ENCODE measurements at regions not wholly inside any gene's neighbourhood (a gene's known extent, or its start where the extent isn't known, plus 50 kb on each side); places are given as distances from the start of the nearest gene placed in this dataset.

DNA sequence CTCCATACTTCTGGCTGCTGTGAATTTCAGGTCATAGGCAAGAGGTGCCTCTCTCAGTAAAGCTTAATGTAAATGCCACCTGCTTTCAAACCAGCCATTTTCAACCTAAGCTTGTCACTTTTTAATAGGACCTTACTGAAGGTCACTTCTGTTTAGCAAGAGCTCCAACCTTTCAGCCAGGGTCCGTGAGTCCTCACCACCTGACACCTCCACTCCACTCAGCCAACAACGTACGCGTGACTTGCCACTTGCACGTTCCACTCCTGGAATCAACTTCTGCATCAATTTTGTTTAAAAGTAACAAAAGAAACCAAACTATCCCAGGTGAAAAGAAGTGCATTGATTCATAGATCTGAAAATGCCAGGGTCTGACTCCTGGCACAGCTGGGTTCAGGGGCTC, 114.4 kb downstream of the TRIM29 start:
- Histone ChIP-seq H3K9me3 (no peaks in the 10 kb centered on the region; the same call in 1 of the 2 replicates), H3K27me3 (peaks cover 11% of the 10 kb centered on the region), H3K4me3 (no peak overlapping the region), H3K36me3 (no peaks in the 10 kb centered on the region)
- no peak for DNase-seq

DNA sequence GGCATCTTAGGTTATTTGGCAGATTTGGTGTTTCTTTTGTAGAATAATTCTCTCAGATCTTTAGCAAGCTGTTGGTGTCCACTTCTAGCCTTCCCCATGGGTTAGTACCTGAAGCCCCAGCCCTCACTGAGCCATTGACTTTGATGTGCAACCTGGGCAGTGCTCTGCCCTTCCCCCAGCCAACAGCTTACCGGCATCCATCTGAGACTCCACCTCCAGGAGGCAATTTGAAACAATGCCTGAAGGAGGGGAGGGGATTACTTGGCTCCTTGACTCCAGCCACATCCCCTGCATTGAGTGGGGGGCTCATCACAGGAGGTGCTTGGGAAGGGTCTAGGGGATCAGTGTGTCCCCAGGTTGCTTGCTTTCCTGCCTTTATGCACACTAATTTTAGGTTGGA, 114.8 kb downstream of the TRIM29 start:
- Histone ChIP-seq H3K36me3 (no peaks in the 10 kb centered on the region), H3K27me3 (peaks cover 11% of the 10 kb centered on the region), H3K9me3 (no peaks in the 10 kb centered on the region; the same call in 1 of the 2 replicates), H3K4me3 (no peak overlapping the region)
- no peak for DNase-seq

- no peak for DNase-seq
- no peak overlapping the region for H3K4me3 ChIP-seq
- no peaks in the 10 kb centered on the region for H3K36me3 ChIP-seq
- H3K9me3 ChIP-seq = no peaks in the 10 kb centered on the region; the same call in 1 of the 2 replicates
- H3K27me3 ChIP-seq = peaks cover 10% of the 10 kb centered on the region
Observed at GRCh38 chr11:120022617-120023016, 115.3 kb downstream of the TRIM29 start.

DNA sequence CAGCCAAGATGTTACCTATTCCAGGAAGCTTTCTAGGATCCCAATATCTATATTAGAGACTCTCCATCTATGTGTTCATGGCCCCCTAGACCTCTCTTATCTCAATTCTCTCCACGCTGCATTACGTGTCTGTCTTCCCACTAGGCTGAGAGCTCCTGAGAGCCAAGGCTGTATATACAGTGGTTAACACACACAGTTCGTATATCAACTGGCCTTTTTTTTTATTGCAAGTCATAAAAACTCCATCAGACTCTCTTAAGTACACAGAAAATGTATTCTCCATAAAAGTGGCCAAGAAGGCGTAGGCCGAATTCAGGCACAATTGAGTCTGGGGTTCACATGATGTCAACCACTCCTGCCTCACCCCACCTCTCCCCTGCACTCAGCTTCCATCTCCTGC, 115.9 kb downstream of the TRIM29 start:
- Histone ChIP-seq H3K4me3 (no peak overlapping the region), H3K9me3 (no peaks in the 10 kb centered on the region; the same call in 1 of the 2 replicates), H3K36me3 (no peaks in the 10 kb centered on the region), H3K27me3 (peaks cover 3% of the 10 kb centered on the region)
- no peak for DNase-seq

GRCh38 chr11:120021391-120021953, 116.4 kb downstream of the TRIM29 start:
- H3K36me3 ChIP-seq = no peaks in the 10 kb centered on the region
- no peaks in the 10 kb centered on the region; the same call in 1 of the 2 replicates for H3K27me3 ChIP-seq
- no peak for DNase-seq
- no peaks in the 10 kb centered on the region; the same call in 1 of the 2 replicates for H3K9me3 ChIP-seq
- no peak overlapping the region for H3K4me3 ChIP-seq

DNA sequence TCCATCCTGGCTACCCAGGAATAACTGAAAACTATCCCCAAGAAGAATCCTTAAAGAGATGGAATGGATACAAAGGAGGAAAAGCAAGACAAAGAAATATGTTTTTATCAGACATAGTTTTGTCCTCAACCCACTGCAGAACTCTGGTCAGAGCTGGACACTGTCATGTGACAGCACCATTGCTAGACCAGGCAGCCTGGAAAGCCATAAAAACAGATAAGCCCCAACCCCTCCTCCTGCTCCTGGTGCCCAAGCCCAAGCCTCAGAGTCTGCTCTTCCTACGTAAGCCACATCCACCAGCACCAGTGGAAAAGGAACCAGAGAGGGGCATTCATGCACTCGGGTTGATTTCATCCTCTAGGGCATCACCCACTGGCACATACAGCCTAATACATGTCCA, 116.9 kb downstream of the TRIM29 start:
- DNase-seq = no peak
- Histone ChIP-seq H3K4me3 (no peak overlapping the region), H3K36me3 (no peaks in the 10 kb centered on the region), H3K9me3 (no peaks in the 10 kb centered on the region), H3K27me3 (no peaks in the 10 kb centered on the region; the same call in 1 of the 2 replicates)

- DNase-seq = no peak
- Histone ChIP-seq H3K4me3 (no peak overlapping the region), H3K36me3 (no peaks in the 10 kb centered on the region), H3K9me3 (no peaks in the 10 kb centered on the region), H3K27me3 (peaks cover 1% of the 10 kb centered on the region; the same call in 1 of the 2 replicates)
Observed at GRCh38 chr11:120020486-120020885, 117.4 kb downstream of the TRIM29 start.

DNA sequence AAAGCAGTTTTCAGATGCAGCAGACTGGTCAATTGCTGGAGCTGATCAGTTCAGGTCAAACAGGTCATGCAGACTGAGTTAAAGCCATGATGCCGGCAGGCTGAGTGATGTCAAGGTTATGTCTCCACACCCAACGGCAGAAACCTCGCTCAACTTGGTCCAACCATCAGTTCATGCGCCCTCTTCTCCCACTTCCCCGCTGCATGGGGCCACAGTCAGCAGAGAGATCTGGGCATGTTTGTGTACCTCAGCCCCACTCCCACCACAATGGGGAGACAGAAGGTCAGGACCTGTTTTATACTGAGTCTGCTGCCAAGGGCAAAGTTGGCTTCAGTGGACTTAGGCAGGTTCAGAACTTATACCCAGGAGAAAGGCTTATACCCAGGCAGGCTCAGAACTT, 118.7 kb downstream of the TRIM29 start:
- no peak for DNase-seq
- H3K27me3 ChIP-seq = peaks cover 2% of the 10 kb centered on the region; the same call in 1 of the 2 replicates
- H3K4me3 ChIP-seq = no peak overlapping the region
- H3K36me3 ChIP-seq = no peaks in the 10 kb centered on the region
- no peaks in the 10 kb centered on the region for H3K9me3 ChIP-seq

- Histone ChIP-seq H3K27me3 (peaks cover 2% of the 10 kb centered on the region; the same call in 1 of the 2 replicates), H3K9me3 (no peaks in the 10 kb centered on the region), H3K4me3 (no peak overlapping the region)
Observed at GRCh38 chr11:120017582-120018150, 120.2 kb downstream of the TRIM29 start.

GRCh38 chr11:120013325-120014250, 124.3 kb downstream of the TRIM29 start:
- Histone ChIP-seq H3K36me3 (no peaks in the 10 kb centered on the region), H3K9me3 (no peaks in the 10 kb centered on the region), H3K27me3 (peaks cover 2% of the 10 kb centered on the region; the same call in 1 of the 2 replicates), H3K4me3 (no peak overlapping the region)
- peak; percentile 33 for DNase-seq

More at GRCh38 chr11:120017582-120018150, 120.2 kb downstream of the TRIM29 start:
- H3K36me3 ChIP-seq = no peaks in the 10 kb centered on the region
- DNase-seq = no peak

DNA sequence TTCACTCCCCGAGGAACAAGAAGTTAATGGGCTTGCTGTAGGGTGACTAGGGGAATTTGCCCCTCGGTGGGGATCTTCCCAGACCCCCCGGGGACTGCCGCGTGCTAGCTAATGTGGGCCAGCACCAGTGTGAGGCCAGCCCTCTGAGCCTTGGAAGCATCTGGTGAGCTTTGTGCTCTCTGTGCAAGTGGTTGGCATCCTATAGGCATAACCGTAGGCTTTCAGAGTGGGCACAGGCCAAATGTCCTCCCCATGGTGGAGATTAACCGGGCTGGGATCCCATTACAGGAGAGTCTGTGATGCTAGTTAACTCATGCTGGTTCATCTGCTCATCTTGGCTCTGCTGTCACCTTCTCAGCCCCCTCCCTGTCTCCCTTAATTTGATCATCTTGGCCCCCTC, 125.7 kb downstream of the TRIM29 start:
- Histone ChIP-seq H3K9me3 (no peaks in the 10 kb centered on the region), H3K27me3 (peaks cover 2% of the 10 kb centered on the region; the same call in 1 of the 2 replicates), H3K36me3 (no peaks in the 10 kb centered on the region), H3K4me3 (no peak overlapping the region)
- no peak for DNase-seq

DNA sequence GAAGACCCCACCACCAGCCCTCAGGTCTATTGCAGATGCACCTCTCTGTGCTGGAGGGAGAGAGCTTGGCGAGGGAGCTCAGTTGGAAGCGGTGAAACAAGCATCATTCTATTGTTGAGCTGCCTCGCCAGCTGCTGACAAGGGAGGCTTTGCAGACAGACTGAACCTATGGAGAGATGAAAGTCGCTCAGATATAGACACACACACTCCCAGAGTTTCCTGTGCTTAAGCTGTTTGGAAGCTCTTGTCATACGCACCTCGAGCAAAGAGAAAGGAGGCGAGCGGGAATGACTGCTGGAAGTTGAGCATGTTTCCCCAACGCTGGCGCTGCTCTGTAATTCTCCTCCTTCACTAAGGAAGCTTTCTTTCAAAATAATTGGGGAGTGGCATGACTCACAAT, 126.1 kb downstream of the TRIM29 start:
- Histone ChIP-seq H3K36me3 (no peaks in the 10 kb centered on the region), H3K27me3 (peaks cover 2% of the 10 kb centered on the region; the same call in 1 of the 2 replicates), H3K9me3 (no peaks in the 10 kb centered on the region), H3K4me3 (no peak overlapping the region)
- no peak for DNase-seq

DNA sequence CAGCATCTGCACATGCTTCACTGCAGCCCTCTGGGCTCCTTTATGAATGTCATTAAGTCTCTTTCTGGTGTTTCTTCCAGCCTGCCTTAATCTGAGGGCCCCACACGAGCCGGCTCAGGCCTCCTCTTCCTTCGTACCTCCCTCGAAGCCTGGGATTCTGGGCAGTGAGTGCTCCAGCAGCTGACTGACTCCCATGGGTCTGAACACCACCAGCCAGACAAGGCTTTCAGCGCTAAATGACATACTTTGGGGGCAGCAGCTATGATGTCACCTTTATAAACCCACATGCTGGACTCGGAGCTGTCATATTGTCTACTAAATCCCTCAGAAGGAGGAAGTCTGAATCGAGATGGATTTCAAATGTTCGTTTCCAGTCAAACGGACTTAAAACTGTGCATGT, 127.1 kb downstream of the TRIM29 start:
- H3K36me3 ChIP-seq = no peaks in the 10 kb centered on the region
- no peak overlapping the region for H3K4me3 ChIP-seq
- 0 out of 2 replicates have a peak, but pooled peaks cover 2% of the 10 kb centered on the region for H3K27me3 ChIP-seq
- DNase-seq = no peak
- no peaks in the 10 kb centered on the region; the same call in 1 of the 2 replicates for H3K9me3 ChIP-seq

DNA sequence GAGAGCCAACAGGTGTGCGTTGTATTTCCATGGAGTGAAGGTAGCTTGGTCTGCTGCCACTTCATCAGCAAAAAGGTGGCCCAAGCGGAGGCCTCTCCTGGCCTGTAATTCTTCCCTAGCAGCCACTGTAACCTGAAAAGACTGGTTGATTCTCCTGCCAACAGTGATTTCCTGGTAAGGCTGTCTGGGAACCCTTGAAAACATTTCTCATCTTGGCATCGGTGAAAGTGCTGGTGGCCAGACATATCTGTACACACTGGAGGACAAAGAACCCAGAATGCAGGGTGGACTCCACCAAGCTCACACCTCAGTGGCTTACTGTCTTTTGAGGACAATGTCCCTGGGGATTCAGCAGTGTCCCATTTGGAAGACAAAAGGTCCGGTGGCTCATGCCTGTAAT, 128.0 kb downstream of the TRIM29 start:
- Histone ChIP-seq H3K27me3 (no peaks in the 10 kb centered on the region), H3K36me3 (no peaks in the 10 kb centered on the region), H3K4me3 (no peak overlapping the region), H3K9me3 (no peaks in the 10 kb centered on the region; the same call in 1 of the 2 replicates)
- DNase-seq = no peak

DNA sequence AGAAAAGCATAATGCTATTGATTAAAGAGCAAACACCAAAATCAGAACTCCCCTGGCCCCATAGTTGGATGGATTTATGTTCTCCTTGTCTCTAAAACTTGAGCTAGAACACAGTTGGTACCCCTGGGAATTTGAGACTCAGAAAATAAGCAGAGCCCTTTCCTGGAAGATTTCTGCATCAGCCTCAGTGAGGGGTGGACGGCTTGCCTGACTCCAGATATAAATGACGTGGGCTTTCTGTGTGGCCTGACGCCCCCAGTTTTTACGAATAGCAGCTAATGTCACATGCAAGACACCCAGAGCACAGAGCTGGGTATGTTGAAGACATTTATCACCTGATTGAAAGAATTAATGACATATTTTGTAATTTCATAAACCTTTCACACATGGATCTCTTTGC, 130.8 kb downstream of the TRIM29 start:
- Histone ChIP-seq H3K9me3 (no peaks in the 10 kb centered on the region; the same call in 1 of the 2 replicates), H3K4me3 (no peak overlapping the region), H3K36me3 (no peaks in the 10 kb centered on the region), H3K27me3 (no peaks in the 10 kb centered on the region; the same call in 1 of the 2 replicates)
- no peak for DNase-seq

DNA sequence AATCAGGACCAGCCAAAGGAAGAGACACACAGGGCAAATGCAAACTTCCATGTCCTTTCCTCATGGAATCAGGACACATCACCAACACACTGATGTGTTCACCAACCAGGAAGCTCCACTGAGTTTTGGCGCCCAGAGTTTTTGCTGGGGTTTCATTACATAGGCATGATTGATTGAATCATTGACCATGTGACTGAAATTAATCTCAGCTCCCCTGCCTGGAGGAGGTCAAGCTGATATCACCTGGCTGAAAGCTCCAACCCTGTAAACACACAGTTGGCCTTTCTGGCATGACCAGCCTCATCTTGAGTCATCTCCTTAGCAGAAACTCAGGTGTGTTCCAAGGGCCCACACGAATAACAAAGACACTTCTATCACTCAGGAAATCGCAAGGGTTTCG, 133.2 kb downstream of the TRIM29 start:
- Histone ChIP-seq H3K36me3 (no peaks in the 10 kb centered on the region), H3K9me3 (no peaks in the 10 kb centered on the region; the same call in 1 of the 2 replicates), H3K4me3 (no peak overlapping the region), H3K27me3 (no peaks in the 10 kb centered on the region; the same call in 1 of the 2 replicates)
- no peak for DNase-seq
